HFFc6 (cell line): ENCODE measurements at regions not wholly inside any gene's neighbourhood (a gene's known extent, or its start where the extent isn't known, plus 50 kb on each side); places are given as distances from the start of the nearest gene placed in this dataset.
"Not testable (repeated sequence)": the region's sequence is repeated elsewhere in the genome, so short reads cannot be mapped to it uniquely, and the experiment has no call there.

Experiments used
- DNase-seq: peaks from one replicate; pipeline ENCODE4 v3.0.0-alpha.2; 2018
- H3K27ac Mint-ChIP-seq: 2 replicates; pipeline ENCODE4 v1.8.0; 2020; ENCODE audit warnings: mild to moderate bottlenecking, mixed read lengths
- H3K27me3 Mint-ChIP-seq: 2 replicates; pipeline ENCODE4 v1.8.0; 2021; ENCODE audit warnings: mild to moderate bottlenecking, moderate library complexity, mixed read lengths; ENCODE audit not compliant: insufficient read depth
- H3K36me3 Mint-ChIP-seq: 2 replicates; pipeline ENCODE4 v1.8.0; 2021; ENCODE audit warnings: low read depth, mixed read lengths
- H3K4me1 Mint-ChIP-seq: 2 replicates; pipeline ENCODE4 v1.8.0; 2020; ENCODE audit warnings: low read depth, mixed read lengths
- H3K4me3 Mint-ChIP-seq: 2 replicates; pipeline ENCODE4 v1.8.0; 2020; ENCODE audit warnings: mild to moderate bottlenecking, moderate library complexity, mixed read lengths
- H3K9me3 Mint-ChIP-seq: 2 replicates; pipeline ENCODE4 v1.8.0; 2020; ENCODE audit warnings: mild to moderate bottlenecking, mixed read lengths
- TF ChIP-seq, protein P1 (sequence below): fragments of 200-600 bp; sonication (generic); IDR thresholded peaks from 2 replicates; pipeline ENCODE4 v1.5.0; 2021; ENCODE audit warnings: antibody characterized with exemption, mild to moderate bottlenecking

DNA sequence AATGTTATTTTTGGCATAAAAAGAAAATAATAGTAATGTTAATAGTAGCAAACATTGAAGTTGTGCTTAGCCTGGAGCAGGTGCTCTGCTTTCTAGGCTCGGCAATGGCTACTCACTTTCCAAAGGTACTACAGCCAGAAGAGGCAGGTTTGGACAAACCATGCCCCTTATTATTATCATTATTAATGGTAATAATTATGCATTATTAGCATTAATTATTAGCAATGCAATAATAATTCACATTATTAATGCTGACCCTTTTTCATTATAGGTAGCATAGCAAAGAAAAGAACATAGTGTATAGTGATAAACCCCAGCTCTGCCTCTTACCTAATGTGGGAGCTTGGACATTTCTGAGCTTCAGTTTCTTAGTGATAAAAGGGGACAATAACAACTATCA is 171.4 kb downstream of the EDEM1 start:
- Mint-ChIP-seq H3K36me3 (no peaks in the 10 kb centered on the region), H3K27ac (no peak overlapping the region), H3K4me3 (no peak overlapping the region), H3K9me3 (peaks cover 12% of the 10 kb centered on the region; the same call in 1 of the 2 replicates), H3K4me1 (no peaks in the 10 kb centered on the region), H3K27me3 (no peaks in the 10 kb centered on the region; the same call in 1 of the 2 replicates)
- TF ChIP-seq, protein P1, sequence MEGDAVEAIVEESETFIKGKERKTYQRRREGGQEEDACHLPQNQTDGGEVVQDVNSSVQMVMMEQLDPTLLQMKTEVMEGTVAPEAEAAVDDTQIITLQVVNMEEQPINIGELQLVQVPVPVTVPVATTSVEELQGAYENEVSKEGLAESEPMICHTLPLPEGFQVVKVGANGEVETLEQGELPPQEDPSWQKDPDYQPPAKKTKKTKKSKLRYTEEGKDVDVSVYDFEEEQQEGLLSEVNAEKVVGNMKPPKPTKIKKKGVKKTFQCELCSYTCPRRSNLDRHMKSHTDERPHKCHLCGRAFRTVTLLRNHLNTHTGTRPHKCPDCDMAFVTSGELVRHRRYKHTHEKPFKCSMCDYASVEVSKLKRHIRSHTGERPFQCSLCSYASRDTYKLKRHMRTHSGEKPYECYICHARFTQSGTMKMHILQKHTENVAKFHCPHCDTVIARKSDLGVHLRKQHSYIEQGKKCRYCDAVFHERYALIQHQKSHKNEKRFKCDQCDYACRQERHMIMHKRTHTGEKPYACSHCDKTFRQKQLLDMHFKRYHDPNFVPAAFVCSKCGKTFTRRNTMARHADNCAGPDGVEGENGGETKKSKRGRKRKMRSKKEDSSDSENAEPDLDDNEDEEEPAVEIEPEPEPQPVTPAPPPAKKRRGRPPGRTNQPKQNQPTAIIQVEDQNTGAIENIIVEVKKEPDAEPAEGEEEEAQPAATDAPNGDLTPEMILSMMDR, result no peak
- no peak for DNase-seq

DNA sequence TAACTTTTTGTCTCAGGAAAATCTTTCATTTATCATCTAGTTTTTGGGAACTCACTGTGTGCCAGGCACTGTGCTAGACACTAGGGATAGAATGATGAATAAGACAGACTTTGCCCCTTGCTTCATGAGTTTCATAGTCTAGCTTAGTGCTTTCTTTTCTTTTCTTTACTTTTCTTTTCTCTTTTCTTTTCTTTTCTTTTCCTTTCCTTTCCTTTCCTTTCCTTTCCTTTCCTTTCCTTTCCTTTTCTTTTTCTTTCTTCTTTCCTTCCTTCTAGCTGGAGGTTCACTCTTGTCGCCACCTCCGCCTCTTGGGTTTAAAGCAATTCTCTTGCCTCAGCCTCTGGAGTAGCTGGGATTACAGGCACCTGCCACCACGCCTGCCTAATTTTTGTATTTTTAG is 172.9 kb downstream of the EDEM1 start:
- Mint-ChIP-seq H3K27me3 (no peaks in the 10 kb centered on the region; the same call in 1 of the 2 replicates), H3K27ac (no peak overlapping the region)
- TF ChIP-seq, protein P1, result no peak

DNA sequence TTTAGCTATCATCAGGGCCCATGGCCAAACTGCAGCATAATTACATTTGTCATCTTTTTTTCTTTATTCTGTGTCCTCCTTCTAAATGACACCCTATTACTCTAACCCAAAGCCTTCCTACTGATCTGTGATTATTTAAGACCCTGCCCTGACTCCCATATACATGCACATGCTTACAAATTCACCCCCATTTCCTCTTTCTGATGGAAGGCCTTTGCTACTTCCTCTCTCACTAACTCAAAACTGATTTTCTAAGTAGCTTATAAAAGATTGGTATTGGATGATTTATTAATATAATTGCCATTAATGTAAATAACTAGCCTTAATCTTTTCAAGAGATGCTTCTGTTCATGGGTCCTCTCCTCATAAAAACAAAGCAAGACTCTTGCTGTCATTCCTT is 179.2 kb downstream of the EDEM1 start:
- H3K4me3 Mint-ChIP-seq, result no peak overlapping the region
- H3K9me3 Mint-ChIP-seq, result no peaks in the 10 kb centered on the region; the same call in 1 of the 2 replicates
- no peak for DNase-seq
- no peaks in the 10 kb centered on the region for H3K36me3 Mint-ChIP-seq
- no peaks in the 10 kb centered on the region for H3K4me1 Mint-ChIP-seq
- no peaks in the 10 kb centered on the region; the same call in 1 of the 2 replicates for H3K27me3 Mint-ChIP-seq
- TF ChIP-seq, protein P1, result no peak
- H3K27ac Mint-ChIP-seq, result no peak overlapping the region

More for the DNA sequence above, 172.9 kb downstream of the EDEM1 start:
- Mint-ChIP-seq H3K4me1 (no peaks in the 10 kb centered on the region), H3K4me3 (no peak overlapping the region), H3K36me3 (no peaks in the 10 kb centered on the region), H3K9me3 (peaks cover 12% of the 10 kb centered on the region; the same call in 1 of the 2 replicates)
- DNase-seq, result no peak

DNA sequence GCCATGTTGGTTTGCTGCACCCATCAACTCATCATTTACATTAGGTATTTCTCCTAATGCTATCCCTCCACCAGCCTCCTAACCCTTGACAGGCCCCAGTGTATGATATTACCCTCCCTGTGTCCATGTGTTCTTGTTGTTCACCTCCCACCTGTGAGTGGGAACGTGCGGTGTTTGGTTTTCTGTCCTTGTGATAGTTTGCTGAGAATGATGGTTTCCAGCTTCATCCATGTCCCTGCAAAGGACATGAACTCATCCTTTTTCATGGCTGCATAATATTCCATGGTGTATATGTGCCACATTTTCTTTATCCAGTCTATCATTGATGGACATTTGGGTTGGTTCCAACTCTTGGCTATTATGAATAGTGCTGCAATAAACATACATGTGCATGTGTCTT is 184.0 kb downstream of the EDEM1 start:
- H3K27me3 Mint-ChIP-seq, H3K4me1 Mint-ChIP-seq, H3K4me3 Mint-ChIP-seq, DNase-seq, H3K36me3 Mint-ChIP-seq, H3K9me3 Mint-ChIP-seq, H3K27ac Mint-ChIP-seq: not testable (repeated sequence)

DNA sequence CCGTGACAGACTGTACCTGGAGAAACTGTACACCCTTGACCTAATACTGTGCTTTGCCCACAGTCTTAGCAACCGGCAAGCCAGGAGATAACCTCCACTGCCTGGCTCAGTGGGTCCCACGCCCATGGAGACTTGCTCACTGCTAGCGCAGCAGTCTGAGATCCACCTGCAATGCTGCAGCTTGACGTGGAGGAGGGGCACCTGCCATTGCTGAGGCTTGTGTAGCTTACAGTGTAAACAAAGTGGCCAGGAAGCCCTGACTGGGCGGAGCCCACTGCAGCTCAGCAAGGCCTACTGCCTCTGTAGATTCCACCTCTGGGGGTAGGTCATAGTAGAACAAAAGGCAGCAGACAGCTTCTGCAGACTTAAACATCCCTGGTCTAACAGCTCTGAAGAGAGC is 189.3 kb downstream of the EDEM1 start:
- no peak for DNase-seq
- TF ChIP-seq, protein P1, result no peak
- H3K4me3 Mint-ChIP-seq, result no peak overlapping the region
- H3K4me1 Mint-ChIP-seq, result no peaks in the 10 kb centered on the region
- H3K9me3 Mint-ChIP-seq, result peaks cover 16% of the 10 kb centered on the region; the same call in 1 of the 2 replicates
- H3K36me3 Mint-ChIP-seq, result no peaks in the 10 kb centered on the region
- no peak overlapping the region for H3K27ac Mint-ChIP-seq
- no peaks in the 10 kb centered on the region for H3K27me3 Mint-ChIP-seq

DNA sequence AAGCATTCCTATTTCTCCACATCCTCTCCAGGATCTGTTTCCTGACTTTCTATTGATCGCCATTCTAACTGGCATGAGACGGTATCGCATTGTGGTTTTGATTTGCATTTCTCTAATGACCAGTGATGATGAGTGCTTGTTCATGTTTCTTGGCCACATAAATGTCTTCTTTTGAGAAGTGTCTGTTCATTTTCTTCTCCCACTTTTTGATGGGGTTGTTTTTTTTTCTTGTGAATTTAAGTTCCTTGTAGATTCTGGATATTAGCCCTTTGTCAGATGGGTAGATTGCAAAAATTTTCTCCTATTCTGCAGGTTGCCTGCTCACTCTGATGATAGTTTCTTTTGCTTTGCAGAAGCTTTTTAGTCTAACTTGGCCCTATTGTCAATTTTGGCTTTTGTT is 191.8 kb downstream of the EDEM1 start:
- not testable (repeated sequence) for DNase-seq, H3K27ac Mint-ChIP-seq, H3K4me3 Mint-ChIP-seq, H3K36me3 Mint-ChIP-seq, H3K4me1 Mint-ChIP-seq, H3K27me3 Mint-ChIP-seq
- H3K9me3 Mint-ChIP-seq, result peaks cover 20% of the 10 kb centered on the region; the same call in 1 of the 2 replicates

DNA sequence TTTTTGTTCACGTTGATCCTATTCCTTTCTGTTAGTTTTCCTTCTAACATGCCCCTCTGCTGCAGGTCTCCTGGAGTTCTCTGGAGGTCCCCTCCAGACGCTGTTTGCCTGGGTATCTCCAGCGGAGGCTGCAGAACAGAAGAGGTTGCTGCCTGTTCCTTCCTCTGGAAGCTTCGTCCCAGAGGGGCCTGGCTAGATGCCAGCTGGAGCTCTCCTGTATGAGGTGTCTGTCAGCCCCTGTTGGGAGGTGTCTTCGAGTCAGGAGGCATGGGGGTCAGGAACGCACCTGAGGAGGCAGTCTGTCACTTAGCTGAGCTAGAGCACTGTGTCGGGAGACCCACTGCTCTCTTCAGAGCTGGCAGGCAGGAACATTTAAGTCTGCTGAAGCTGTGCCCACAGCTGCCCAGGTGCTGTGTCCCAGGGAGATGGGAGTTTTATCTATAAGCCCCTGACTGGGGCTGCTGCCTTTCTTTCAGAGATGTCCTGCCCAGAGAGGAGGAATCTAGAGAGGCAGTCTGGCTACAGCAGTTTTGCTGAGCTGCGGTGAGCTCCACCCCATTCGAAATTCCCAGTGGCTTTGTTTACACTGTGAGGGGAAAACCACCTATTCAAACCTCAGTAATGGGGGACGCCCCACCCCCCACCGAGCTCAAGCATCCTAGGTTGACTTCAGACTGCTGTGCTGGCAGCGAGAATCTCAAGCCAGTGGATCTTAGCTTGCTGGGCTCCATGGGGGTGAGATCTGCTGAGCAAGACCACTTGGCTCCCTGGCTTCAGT is 196.2 kb downstream of the EDEM1 start:
- H3K27ac Mint-ChIP-seq, H3K27me3 Mint-ChIP-seq, H3K4me3 Mint-ChIP-seq, H3K4me1 Mint-ChIP-seq, H3K36me3 Mint-ChIP-seq, DNase-seq: not testable (repeated sequence)
- H3K9me3 Mint-ChIP-seq, result peaks cover 10% of the 10 kb centered on the region; the same call in 1 of the 2 replicates
